HepG2 (cell line): ENCODE measurements at regions not wholly inside any gene's neighbourhood (a gene's known extent, or its start where the extent isn't known, plus 50 kb on each side); places are given as distances from the start of the nearest gene placed in this dataset.

Source experiments
- ATAC-seq: fragments of 200-7000 bp; cut with Tn5 transposase; 3 replicates; pipeline ENCODE4 v1.9.1; 2020; ENCODE audit warnings: mild to moderate bottlenecking, moderate library complexity
- BruUV-seq: library from RNA; stranded (reverse); fragments of 400-500 nt; replicated peaks from 2 replicates; lab custom pipeline; 2021; lab: Mats Ljungman, UMichigan
- CTCF ChIA-PET: fragments of 300-600 bp; formaldehyde crosslinking; extraction: SDS; loops from one replicate; lab custom pipeline; 2021; ENCODE audit warnings: low total read pairs, inconsistent platforms, low intra/inter-chr PET ratio; lab: Yijun Ruan, JAX
- POLR2A ChIA-PET: fragments of 350-600 bp; sonication (Branson Sonifier 250); formaldehyde crosslinking; loops from one replicate; lab custom pipeline; 2020; ENCODE audit warnings: antibody characterized with exemption, inconsistent platforms; lab: Yijun Ruan, JAX
- DNase-seq: peaks from one replicate; pipeline ENCODE4 v3.0.0-alpha.2; 2015; ENCODE audit warnings: low spot score
- FAIRE-seq: peaks from 3 replicates; lab custom pipeline; 2011; peaks lifted over from hg19 to GRCh38; lab: Jason Lieb, UNC
- H2AFZ ChIP-seq: one replicate; pipeline ENCODE4 v1.6.1; 2011; ENCODE audit warnings: low read length, inconsistent platforms
- H3K27ac ChIP-seq: fragments of 300-600 bp; 3 replicates; pipeline ENCODE4 v1.8.0; 2011; ENCODE audit warnings: mixed run types, mild to moderate bottlenecking, mixed read lengths, low read length, inconsistent platforms; ENCODE audit not compliant: insufficient read depth; ENCODE audit errors: extremely low read length
- H3K27me3 ChIP-seq, 2 experiments: fragments of 200-600 bp in 1 of 2; 2 replicates in 1 of 2; 3 replicates in 1 of 2; pipeline versions ENCODE4 v1.6.0 to v1.8.0; 2011; ENCODE audit warnings: low read length in 2 of 2, mild to moderate bottlenecking in 2 of 2, moderate library complexity in 2 of 2, inconsistent platforms in 1 of 2; ENCODE audit not compliant: insufficient read depth in 2 of 2, control insufficient read depth in 1 of 2
- H3K36me3 ChIP-seq, 2 experiments: fragments of 200-600 bp in 1 of 2; replicated peaks in 1 of 2; 2 replicates in 1 of 2; 3 replicates in 1 of 2; pipeline versions ENCODE4 v1.5.1 to v1.8.0; 2011; ENCODE audit warnings: low read length in 2 of 2, inconsistent platforms in 1 of 2; ENCODE audit not compliant: insufficient read depth in 2 of 2, control insufficient read depth in 1 of 2
- H3K4me1 ChIP-seq: 2 replicates; pipeline ENCODE4 v1.5.1; 2012; ENCODE audit warnings: low read length, inconsistent platforms; ENCODE audit not compliant: insufficient read depth
- H3K4me2 ChIP-seq: 2 replicates; pipeline ENCODE4 v1.6.0; 2011; ENCODE audit warnings: low read depth, low read length, inconsistent platforms
- H3K4me3 ChIP-seq, 3 experiments: fragments of 200-600 bp in 1 of 3; sonication (generic), shearing (Covaris generic) in 1 of 3; replicated peaks in 1 of 3; 2 replicates each; pipeline ENCODE4 v1.5.1; 2011 to 2016; ENCODE audit warnings: low read length in 3 of 3, inconsistent platforms in 2 of 3, low read depth in 2 of 3, mild to moderate bottlenecking in 2 of 3, control low read depth in 1 of 3, mixed read lengths in 1 of 3; ENCODE audit not compliant: insufficient read depth in 1 of 3
- H3K79me2 ChIP-seq: one replicate; pipeline ENCODE4 v1.6.1; 2011; ENCODE audit warnings: low read length, inconsistent platforms; ENCODE audit not compliant: insufficient read depth
- H3K9ac ChIP-seq: 2 replicates; pipeline ENCODE4 v1.6.0; 2011; ENCODE audit warnings: mild to moderate bottlenecking, low read depth, low read length, inconsistent platforms; ENCODE audit not compliant: insufficient read depth
- H3K9me3 ChIP-seq: 2 replicates; pipeline ENCODE4 v1.5.1; 2012; ENCODE audit warnings: mild to moderate bottlenecking, low read length
- H4K20me1 ChIP-seq: 2 replicates; pipeline ENCODE4 v1.6.0; 2011; ENCODE audit warnings: inconsistent platforms, mild to moderate bottlenecking, low read length, moderate library complexity; ENCODE audit not compliant: insufficient read depth
- ATF7 ChIP-seq, 2 experiments: fragments of 450-650 bp in 1 of 2; sonication (generic) in 1 of 2; formaldehyde crosslinking in 1 of 2; IDR thresholded peaks; 2 replicates each; pipeline versions ENCODE4 v1.4.0 to v1.6.1; 2016 to 2020; ENCODE audit warnings: antibody characterized with exemption in 1 of 2, mild to moderate bottlenecking in 1 of 2, missing genetic modification reagents in 1 of 2
- GLI4 ChIP-seq: sonication (generic); formaldehyde crosslinking; IDR thresholded peaks from 2 replicates; pipeline ENCODE4 v1.5.1; 2020; ENCODE audit warnings: missing genetic modification reagents, mild to moderate bottlenecking, moderate library complexity, borderline replicate concordance
- HOXA9 ChIP-seq: sonication (generic); formaldehyde crosslinking; IDR thresholded peaks from 2 replicates; pipeline ENCODE4 v1.8.1; 2022; ENCODE audit warnings: missing genetic modification reagents, mild to moderate bottlenecking, moderate library complexity, borderline replicate concordance
- IKZF4 ChIP-seq: sonication (generic); formaldehyde crosslinking; IDR thresholded peaks from 2 replicates; pipeline ENCODE4 v1.5.1; 2020; ENCODE audit warnings: borderline replicate concordance, mild to moderate bottlenecking, low read depth, missing genetic modification reagents; ENCODE audit errors: not compliant biosample characterization
- RBFOX2 ChIP-seq: fragments of 200-400 bp; formaldehyde crosslinking; IDR thresholded peaks from 2 replicates; pipeline ENCODE4 v1.6.1; 2017; ENCODE audit warnings: low read depth, mild to moderate bottlenecking, low read length
- RFXAP ChIP-seq: sonication (generic); formaldehyde crosslinking; IDR thresholded peaks from 2 replicates; pipeline ENCODE4 v1.4.0; 2020; ENCODE audit warnings: missing genetic modification reagents, borderline replicate concordance
- SCMH1 ChIP-seq: sonication (generic); formaldehyde crosslinking; IDR thresholded peaks from 2 replicates; pipeline ENCODE4 v1.9.0; 2021; ENCODE audit warnings: missing genetic modification reagents, mild to moderate bottlenecking, borderline replicate concordance
- SP140L ChIP-seq: sonication (generic); formaldehyde crosslinking; IDR thresholded peaks from 2 replicates; pipeline ENCODE4 v1.4.0; 2020; ENCODE audit warnings: missing genetic modification reagents, borderline replicate concordance
- SRSF4 ChIP-seq: fragments of 200-400 bp; formaldehyde crosslinking; IDR thresholded peaks from one replicate; pipeline ENCODE4 v1.6.1; 2018; ENCODE audit warnings: mild to moderate bottlenecking, low read depth, low read length, moderate library complexity; ENCODE audit not compliant: poor library complexity, severe bottlenecking
- ZNF12 ChIP-seq: sonication (generic); formaldehyde crosslinking; IDR thresholded peaks from 2 replicates; pipeline ENCODE4 v1.5.0; 2020; ENCODE audit warnings: missing genetic modification reagents
- ZNF431 ChIP-seq: sonication (generic); formaldehyde crosslinking; IDR thresholded peaks from 2 replicates; pipeline ENCODE4 v1.9.0; 2022; ENCODE audit warnings: missing genetic modification reagents, low read depth, mild to moderate bottlenecking, borderline replicate concordance
- ZNF510 ChIP-seq: sonication (generic); formaldehyde crosslinking; IDR thresholded peaks from 2 replicates; pipeline ENCODE4 v1.4.0; 2020; ENCODE audit warnings: low read depth, mild to moderate bottlenecking, missing genetic modification reagents
- ZNF773 ChIP-seq: sonication (generic); formaldehyde crosslinking; IDR thresholded peaks from 2 replicates; pipeline ENCODE4 v1.4.0; 2020; ENCODE audit warnings: missing genetic modification reagents, borderline replicate concordance
- ZNF784 ChIP-seq: sonication (generic); formaldehyde crosslinking; IDR thresholded peaks from 2 replicates; pipeline ENCODE4 v1.5.1; 2020; ENCODE audit warnings: missing genetic modification reagents, mild to moderate bottlenecking, borderline replicate concordance
- ZNF841 ChIP-seq: sonication (generic); formaldehyde crosslinking; IDR thresholded peaks from 2 replicates; pipeline ENCODE4 v1.8.1; 2023; ENCODE audit warnings: missing genetic modification reagents, borderline replicate concordance
- WGBS: methylation state at CpG from one replicate; pipeline ENCODE4 v1.1.6; 2017; ENCODE audit warnings: low lambda C conversion rate; 5-methylcytosine and 5-hydroxymethylcytosine counted together
- in situ Hi-C: cut with HindIII; loops from 2 replicates; pipeline ENCODE4 v1.10.0; 2017; ENCODE audit warnings: low pct_unique_long_range_greater_than_20kb; ENCODE audit not compliant: extremely low pct_ligation_motif_present
- intact Hi-C: fragments of 100-400 bp; cut with micrococcal nuclease; formaldehyde crosslinking; loops from one replicate; pipeline ENCODE4 v1.10.0; 2022; ENCODE audit not compliant: unreplicated experiment
- TF ChIP-seq, protein P1 (sequence below): sonication (generic); formaldehyde crosslinking; IDR thresholded peaks from 2 replicates; pipeline ENCODE4 v1.5.1; 2020; ENCODE audit warnings: missing genetic modification reagents, mild to moderate bottlenecking, borderline replicate concordance

- no peak for TF ChIP-seq GLI4 (CRISPR knock-in tag)
- no peak for TF ChIP-seq HOXA9 (CRISPR knock-in tag)
- TF ChIP-seq ATF7 (IDR thresholded peaks at IDR 0.05): no peak
- TF ChIP-seq ATF7 (CRISPR knock-in tag; IDR thresholded peaks at IDR 0.05): no peak
- TF ChIP-seq SP140L: no peak
- TF ChIP-seq ZNF784: no peak
- no peak for TF ChIP-seq ZNF431 (CRISPR knock-in tag)
- TF ChIP-seq SCMH1 (CRISPR knock-in tag): no peak
- TF ChIP-seq, protein P1, sequence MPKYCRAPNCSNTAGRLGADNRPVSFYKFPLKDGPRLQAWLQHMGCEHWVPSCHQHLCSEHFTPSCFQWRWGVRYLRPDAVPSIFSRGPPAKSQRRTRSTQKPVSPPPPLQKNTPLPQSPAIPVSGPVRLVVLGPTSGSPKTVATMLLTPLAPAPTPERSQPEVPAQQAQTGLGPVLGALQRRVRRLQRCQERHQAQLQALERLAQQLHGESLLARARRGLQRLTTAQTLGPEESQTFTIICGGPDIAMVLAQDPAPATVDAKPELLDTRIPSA: no peak
- no peak for TF ChIP-seq ZNF841 (CRISPR knock-in tag)
- TF ChIP-seq IKZF4 (CRISPR knock-in tag): no peak
- TF ChIP-seq SRSF4: no peak
Measured at GRCh38 chr10:88187472-88187871, 324.0 kb downstream of the PTEN start (continued).

GRCh38 chr10:88190123-88190522, 326.7 kb downstream of the PTEN start:
- in situ Hi-C loops: no loop called here
- no peaks in the 10 kb centered on the region for H3K27me3 ChIP-seq
- no peaks in the 10 kb centered on the region for H3K79me2 ChIP-seq
- no peak for FAIRE-seq
- ChIA-PET POLR2A (no interaction called here), CTCF (no interaction called here)
- BruUV-seq: no TSS peak
- intact Hi-C loops: no loop called here
- no peak overlapping the region for H3K4me3 ChIP-seq
- no peak overlapping the region for H3K9ac ChIP-seq
- TF ChIP-seq ZNF12: no peak
- TF ChIP-seq ZNF773 (CRISPR knock-in tag): no peak
- TF ChIP-seq ZNF510 (CRISPR knock-in tag): no peak
- no peak for TF ChIP-seq RFXAP
- TF ChIP-seq RBFOX2: no peak
- H3K9me3 ChIP-seq: no peaks in the 10 kb centered on the region
- H3K36me3 ChIP-seq: no peaks in the 10 kb centered on the region
- WGBS: 10% methylated on average over 2 of the region's 2 CpGs
- no peak overlapping the region for H3K27ac ChIP-seq
- no peak overlapping the region for H2AFZ ChIP-seq
- no peak for DNase-seq
- no peaks in the 10 kb centered on the region for H3K4me1 ChIP-seq
- no peak overlapping the region for H3K4me2 ChIP-seq
- no peaks in the 10 kb centered on the region for H4K20me1 ChIP-seq
- no peak for ATAC-seq
